Midbrain (tissue), 1 donor: ENCODE measurements at regions not wholly inside any gene's neighbourhood (a gene's known extent, or its start where the extent isn't known, plus 50 kb on each side); places are given as distances from the start of the nearest gene placed in this dataset.

Experiments used
- DNase-seq: peaks from one replicate; lab custom pipeline; 2025; lab: John Stamatoyannopoulos, UW

- no peak for DNase-seq
Observed at GRCh38 chr9:673264-673965, 168.1 kb upstream of the DMRT1 start.

DNA sequence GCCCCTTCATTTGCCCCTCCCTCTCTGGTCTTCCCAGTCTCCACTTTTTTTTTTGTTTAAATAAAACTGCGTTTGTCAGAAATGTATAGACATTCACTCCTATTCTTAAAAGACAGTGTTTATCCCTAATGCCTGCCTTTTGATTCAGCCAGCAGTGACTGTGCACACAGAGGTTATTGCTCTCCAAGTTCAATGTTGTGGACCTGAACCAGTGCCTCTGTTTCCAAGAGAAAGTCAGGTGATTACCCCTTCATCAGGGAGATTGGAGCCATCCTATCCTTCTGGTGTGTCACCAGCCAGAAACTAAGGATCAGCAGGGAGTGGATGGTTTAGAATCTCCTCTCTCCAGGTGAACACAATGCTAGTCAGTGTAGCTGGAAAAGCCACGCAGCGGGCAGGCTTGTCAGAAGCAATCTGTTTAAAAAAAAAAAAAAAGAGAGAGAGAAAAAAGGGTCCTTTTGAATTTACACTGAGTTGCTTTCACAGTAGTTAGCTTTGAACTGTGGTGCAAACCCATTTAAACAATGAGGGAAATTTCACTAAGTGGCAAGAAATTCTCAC, 167.5 kb upstream of the DMRT1 start:
- DNase-seq = peak; percentile 40

DNA sequence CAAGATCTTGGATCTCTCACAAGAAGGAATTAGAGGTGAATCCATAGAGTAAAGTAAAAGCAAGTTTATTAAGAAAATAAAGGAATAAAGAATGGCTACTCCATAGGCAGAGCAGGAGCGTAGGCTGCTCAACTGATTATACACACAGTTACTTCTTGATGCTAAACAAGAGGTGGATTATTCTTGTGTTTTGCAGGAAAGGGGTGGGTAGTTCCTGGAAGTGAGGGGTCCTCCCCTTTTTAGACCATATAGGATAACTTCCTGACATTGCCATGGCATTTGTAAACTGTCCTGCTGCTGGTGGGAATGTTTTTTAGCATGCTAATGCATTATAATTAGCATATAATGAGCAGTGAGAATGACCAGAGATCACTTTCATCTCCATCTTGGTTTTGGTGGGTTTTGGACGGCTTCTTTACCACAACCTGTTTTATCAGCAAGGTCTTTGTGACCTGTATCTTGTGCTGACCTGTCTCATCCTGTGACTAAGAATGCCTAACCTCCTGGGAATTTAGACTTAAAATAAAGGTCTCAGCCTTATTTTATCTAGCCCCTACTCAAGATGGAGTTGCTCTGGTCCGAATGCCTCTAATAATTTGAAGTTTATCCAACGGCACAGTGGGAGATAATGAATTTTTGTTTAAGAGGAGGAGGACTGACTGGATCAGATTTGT, 165.7 kb upstream of the DMRT1 start:
- DNase-seq = no peak

- DNase-seq = no peak
Observed at GRCh38 chr9:676780-677438, 164.6 kb upstream of the DMRT1 start.

DNA sequence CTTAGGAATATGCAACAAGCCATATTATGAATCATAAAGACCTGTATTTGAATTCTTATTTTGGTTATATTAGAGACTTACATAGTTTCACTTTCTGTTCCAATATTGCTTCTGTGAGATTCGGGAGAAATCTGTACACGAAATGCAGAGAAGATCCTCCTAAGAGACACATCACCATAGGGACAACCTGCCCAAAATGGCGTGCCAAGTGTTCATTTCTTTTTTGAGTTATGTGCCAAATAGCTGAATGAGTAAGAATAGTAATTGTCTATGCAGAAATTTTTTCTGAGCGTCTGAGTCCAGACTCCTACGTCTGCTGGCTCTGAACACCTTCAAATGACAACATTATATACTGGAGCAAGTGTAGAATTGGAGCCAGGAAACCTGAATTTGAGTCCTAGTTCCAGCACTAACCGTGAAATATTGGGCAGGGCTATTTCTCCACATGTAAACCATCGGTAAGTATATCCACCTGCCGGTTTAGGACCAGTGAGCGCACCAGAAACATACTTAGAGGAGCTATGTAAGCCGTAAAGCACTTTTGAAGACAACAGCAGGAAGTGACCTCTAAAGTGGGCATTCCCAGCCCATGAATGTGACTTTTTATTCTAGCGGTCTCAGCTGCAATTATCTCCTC, 163.9 kb upstream of the DMRT1 start:
- peak; percentile 49 for DNase-seq

DNA sequence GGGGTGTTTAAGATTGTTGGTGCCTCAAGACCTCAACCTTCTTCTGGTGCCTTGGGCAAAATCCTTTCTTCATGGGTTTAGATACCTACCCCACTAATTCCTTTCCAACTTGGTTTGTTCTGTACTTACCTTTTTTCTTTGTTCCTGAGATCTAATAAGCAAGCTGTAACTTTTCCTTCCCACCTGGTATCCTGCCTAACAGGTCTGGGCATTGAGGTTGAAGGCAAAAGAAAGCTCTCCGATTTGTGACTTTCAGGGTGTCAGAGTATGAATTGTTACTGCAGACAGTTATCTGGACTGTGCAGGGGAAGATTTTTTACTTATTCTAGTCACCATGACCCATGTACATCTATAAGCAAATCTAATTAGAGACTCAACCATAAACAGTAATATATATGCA, 162.6 kb upstream of the DMRT1 start:
- DNase-seq = no peak

- DNase-seq = no peak
Observed at GRCh38 chr9:679462-679861, 162.0 kb upstream of the DMRT1 start.

GRCh38 chr9:680106-680505, 161.4 kb upstream of the DMRT1 start:
- no peak for DNase-seq

DNA sequence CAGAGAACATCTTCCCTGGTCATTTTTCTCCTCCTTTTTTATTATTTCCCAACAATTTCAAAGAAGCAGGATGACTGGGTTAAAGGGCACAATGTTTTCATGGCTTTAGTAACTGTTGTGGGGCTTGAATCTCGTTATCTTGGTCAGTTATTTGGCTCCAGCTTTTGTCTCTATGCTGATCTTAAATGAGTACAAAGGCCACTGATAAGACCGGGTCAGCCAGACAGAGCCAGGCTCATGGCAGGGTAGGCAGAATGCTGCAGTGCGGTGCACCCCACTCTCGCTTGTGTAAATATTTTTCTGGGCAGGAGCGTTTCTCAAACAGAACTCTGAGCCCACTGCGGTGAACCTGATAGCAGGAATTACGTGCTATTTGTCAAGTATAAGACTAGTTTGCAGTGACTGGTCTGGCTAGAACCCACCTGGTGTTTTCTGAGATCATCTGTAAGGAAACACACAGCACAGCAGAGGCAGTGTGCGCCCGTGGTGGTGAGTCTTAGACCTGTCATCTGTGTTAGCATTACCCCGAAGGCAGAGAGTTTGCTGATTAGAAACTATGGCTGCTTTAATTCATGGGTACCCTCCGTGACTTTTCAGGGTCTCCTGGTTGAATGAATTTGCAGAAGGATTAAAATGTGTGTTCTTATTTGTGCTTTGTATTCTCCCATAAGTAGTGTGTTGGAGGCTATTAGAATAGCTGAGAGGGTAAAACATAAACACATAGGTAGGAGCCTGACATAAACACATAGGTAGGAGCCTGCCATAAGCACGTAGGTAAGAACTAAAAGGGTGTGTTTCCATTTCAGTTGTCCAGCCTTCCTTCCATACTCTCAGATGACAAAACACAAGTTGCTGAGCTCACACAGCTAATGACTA, 158.6 kb upstream of the DMRT1 start:
- no peak for DNase-seq

DNA sequence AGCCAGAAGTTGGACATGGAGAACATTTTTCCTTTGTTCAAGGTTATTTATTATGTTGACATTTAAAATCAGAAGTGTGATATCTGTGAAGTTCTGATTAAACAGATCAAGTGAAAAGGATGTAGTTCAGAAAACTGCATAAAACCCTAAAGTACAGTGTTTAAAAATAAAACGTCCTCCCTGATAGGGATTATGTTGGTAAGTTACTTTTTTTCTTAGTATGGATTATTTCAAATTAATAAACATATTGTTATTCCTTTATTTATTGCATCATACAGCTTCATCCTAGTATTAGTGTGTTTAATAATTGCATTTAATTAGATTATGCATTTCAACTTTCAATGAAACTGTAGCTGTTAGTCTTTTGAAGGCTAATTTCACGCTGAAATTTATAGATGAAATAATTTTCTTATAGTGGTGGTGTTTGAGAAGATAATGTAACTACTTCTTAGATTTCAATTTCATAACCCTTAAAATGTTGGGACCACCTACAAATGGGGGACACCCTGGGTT, 157.9 kb upstream of the DMRT1 start:
- DNase-seq = no peak

DNA sequence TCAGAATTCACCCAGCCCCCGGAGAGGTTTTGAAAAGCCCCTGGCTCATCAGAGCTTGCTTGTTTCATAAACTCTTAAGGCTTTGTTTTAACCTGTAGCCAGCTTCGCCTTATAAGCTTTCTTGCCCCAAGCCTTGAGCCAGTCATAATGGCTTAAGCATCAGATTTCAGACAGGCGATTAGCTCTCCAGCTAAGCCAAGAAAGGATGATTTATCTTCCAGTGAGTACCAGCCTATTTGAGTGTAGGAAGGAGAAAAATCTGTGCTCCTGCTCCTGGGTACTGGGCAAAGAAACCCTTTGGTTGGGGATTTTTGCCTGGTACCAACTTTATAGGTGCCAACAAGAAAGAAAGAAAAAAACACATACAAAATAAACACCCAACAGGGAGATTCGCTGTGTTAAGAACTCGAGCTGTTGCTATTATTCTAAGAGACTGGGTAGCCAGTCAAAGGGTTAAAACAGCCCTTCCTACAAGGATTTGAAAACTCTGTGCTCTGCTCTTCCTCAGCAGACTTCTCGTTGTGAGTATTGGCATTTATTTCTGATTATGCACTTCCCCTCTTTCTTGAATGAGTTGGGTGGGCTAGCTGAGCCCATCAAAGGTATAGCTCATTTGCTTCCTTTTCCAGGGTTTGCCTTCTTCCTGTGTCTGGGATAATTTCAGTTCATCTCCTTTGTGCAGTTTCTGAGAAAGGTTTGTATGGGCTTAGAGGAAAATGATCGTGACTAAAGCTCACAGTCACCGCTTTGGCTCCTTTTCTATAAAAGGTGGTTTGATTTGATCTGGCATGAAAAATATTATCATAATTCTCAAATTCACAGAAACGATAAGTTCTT, 157.2 kb upstream of the DMRT1 start:
- DNase-seq = no peak

- no peak for DNase-seq
Observed at GRCh38 chr9:684941-685340, 156.6 kb upstream of the DMRT1 start.

- no peak for DNase-seq
Observed at GRCh38 chr9:686321-686813, 155.1 kb upstream of the DMRT1 start.

GRCh38 chr9:687034-687785, 154.3 kb upstream of the DMRT1 start:
- no peak for DNase-seq

DNA sequence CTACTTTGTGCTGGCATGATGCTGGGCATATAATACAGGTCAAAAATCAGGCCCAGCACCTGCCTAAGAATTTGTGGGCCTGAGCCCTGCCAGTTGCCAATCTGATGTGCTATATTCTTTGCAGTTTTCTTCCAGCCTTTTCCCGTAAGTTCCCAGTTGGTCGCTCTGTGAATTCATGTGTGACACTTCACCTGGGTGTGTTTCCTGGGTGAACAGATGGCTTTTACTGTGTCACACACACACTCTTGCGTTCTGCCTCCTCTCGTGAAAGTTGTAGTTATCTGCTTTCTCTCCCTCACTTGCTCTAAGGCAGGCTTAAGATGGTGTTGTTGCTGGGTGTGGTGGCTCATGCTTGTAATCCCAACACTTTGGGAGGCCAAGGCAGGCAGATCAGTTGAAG, 153.5 kb upstream of the DMRT1 start:
- no peak for DNase-seq

DNA sequence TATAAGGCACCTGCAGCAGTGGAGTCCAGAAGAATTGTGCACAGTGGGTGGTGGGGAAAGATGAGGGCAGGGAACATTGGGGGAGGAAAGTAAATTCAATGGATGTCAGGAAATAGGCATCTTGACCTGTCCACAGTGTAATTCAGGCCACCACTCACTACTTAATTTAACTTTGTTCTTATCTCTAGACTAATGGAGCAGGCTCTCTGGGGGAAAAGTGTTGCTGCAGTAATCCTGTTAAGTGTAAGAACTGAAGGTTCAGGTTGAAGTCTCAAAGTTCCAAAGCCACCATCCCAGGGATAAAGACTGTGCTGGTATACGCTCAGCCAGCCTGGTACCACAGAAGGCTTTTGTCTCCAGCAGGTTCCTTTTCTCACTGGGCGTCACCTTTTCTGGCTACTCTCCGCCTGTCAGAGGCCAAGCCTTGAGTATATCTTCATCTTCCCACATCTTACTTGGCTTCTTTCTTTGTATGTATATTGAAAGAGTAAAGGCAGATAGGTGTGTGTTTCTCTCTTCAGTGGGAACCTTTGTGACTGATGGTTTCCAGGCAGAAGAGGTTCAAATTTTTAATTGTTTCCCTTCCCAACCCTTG, 150.9 kb upstream of the DMRT1 start:
- DNase-seq = no peak

- DNase-seq = no peak
Observed at GRCh38 chr9:691825-692400, 149.6 kb upstream of the DMRT1 start.

DNA sequence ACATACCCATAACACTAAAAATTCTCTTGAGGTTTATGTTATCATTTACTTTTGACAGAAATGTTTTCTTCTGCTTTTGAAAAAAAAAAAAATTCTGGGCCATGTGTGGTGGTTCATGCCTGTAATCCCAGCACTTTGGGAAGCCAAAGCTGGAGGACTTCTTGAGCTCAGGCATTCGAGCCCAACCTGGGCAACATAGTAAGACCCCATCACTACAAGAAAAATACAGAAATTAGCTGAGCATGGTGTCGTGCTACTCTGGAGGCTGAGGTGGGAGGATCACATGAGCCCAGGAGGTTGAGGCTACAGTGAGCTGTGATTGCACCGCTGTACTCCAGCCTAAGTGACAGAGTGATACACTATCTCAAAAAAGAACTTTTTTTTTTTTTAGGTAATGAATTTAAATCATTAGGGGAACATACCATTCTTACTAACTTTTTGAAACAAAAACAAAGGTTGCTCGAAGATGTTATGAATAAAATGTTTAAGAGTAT, 148.8 kb upstream of the DMRT1 start:
- no peak for DNase-seq
